HEK293 (cell line): ENCODE measurements at regions not wholly inside any gene's neighbourhood (a gene's known extent, or its start where the extent isn't known, plus 50 kb on each side); places are given as distances from the start of the nearest gene placed in this dataset.

Source experiments
- CTCF ChIA-PET: fragments of 350-600 bp; formaldehyde crosslinking; extraction: SDS; loops from one replicate; lab custom pipeline; 2021; ENCODE audit warnings: antibody characterized with exemption; lab: Yijun Ruan, JAX
- POLR2A ChIA-PET: fragments of 300-600 bp; formaldehyde crosslinking; extraction: SDS; loops from one replicate; lab custom pipeline; 2020; ENCODE audit warnings: antibody characterized with exemption, inconsistent platforms; lab: Yijun Ruan, JAX
- H3K27ac ChIP-seq: fragments of 200-500 bp; sonication (Bioruptor generic); 2 replicates; pipeline ENCODE4 v1.5.1; 2014; ENCODE audit warnings: low read depth, low read length, control low read depth, inconsistent platforms; ENCODE audit errors: extremely low read depth
- H3K36me3 ChIP-seq, 2 experiments: fragments of 200-500 bp in 1 of 2; sonication (Bioruptor generic) in 1 of 2; 1 replicate in 1 of 2; 2 replicates in 1 of 2; pipeline ENCODE4 v1.5.1; 2014 to 2017; ENCODE audit warnings: inconsistent platforms in 2 of 2, low read length in 2 of 2; ENCODE audit not compliant: control insufficient read depth in 2 of 2, insufficient read depth in 1 of 2
- H3K4me1 ChIP-seq: fragments of 200-500 bp; sonication (Bioruptor generic); 2 replicates; pipeline ENCODE4 v1.5.1; 2014; ENCODE audit warnings: mild to moderate bottlenecking, low read length, inconsistent platforms; ENCODE audit not compliant: control insufficient read depth, insufficient read depth
- H3K4me3 ChIP-seq: 2 replicates; pipeline ENCODE4 v1.5.1; 2011; ENCODE audit warnings: low read depth, mild to moderate bottlenecking, control low read depth, low read length, moderate library complexity
- H3K9me3 ChIP-seq: fragments of 200-500 bp; sonication (Bioruptor generic); 2 replicates; pipeline ENCODE4 v1.5.1; 2014; ENCODE audit warnings: low read depth, low read length, inconsistent platforms; ENCODE audit not compliant: control insufficient read depth, insufficient read depth
- EGR2 ChIP-seq: fragments of 450-650 bp; formaldehyde crosslinking; IDR thresholded peaks from 2 replicates; pipeline ENCODE4 v1.5.1; 2016; ENCODE audit warnings: low read depth, missing biosample characterization, missing genetic modification characterization
- IKZF3 ChIP-seq: fragments of 450-650 bp; IDR thresholded peaks from 2 replicates; pipeline ENCODE4 v1.5.0; 2018; ENCODE audit warnings: missing biosample characterization, mild to moderate bottlenecking, missing genetic modification characterization, moderate library complexity
- OSR2 ChIP-seq: fragments of 450-650 bp; formaldehyde crosslinking; IDR thresholded peaks from 2 replicates; pipeline ENCODE4 v1.5.1; 2016; ENCODE audit warnings: missing biosample characterization, missing genetic modification characterization
- PATZ1 ChIP-seq: fragments of 450-650 bp; formaldehyde crosslinking; IDR thresholded peaks from 2 replicates; pipeline ENCODE4 v1.5.1; 2016; ENCODE audit warnings: missing biosample characterization, missing genetic modification characterization
- REST ChIP-seq: fragments of 450-650 bp; formaldehyde crosslinking; IDR thresholded peaks from 2 replicates; pipeline ENCODE4 v1.5.1; 2016; ENCODE audit warnings: missing biosample characterization, missing genetic modification characterization
- SCRT1 ChIP-seq: fragments of 450-650 bp; formaldehyde crosslinking; IDR thresholded peaks from 2 replicates; pipeline ENCODE4 v1.5.1; 2016; ENCODE audit warnings: missing biosample characterization, missing genetic modification characterization, borderline replicate concordance
- SP3 ChIP-seq: fragments of 450-650 bp; formaldehyde crosslinking; IDR thresholded peaks from 2 replicates; pipeline ENCODE4 v1.5.1; 2016; ENCODE audit warnings: missing biosample characterization, missing genetic modification characterization
- WT1 ChIP-seq: fragments of 450-650 bp; formaldehyde crosslinking; IDR thresholded peaks from 2 replicates; pipeline ENCODE4 v1.5.1; 2016; ENCODE audit warnings: missing biosample characterization, missing genetic modification characterization
- YY1 ChIP-seq: fragments of 450-650 bp; formaldehyde crosslinking; IDR thresholded peaks from 2 replicates; pipeline ENCODE4 v1.5.1; 2018; ENCODE audit warnings: missing biosample characterization, missing genetic modification characterization
- ZBTB48 ChIP-seq: fragments of 450-650 bp; formaldehyde crosslinking; IDR thresholded peaks from 2 replicates; pipeline ENCODE4 v1.5.1; 2016; ENCODE audit warnings: missing biosample characterization, missing genetic modification characterization
- ZFP37 ChIP-seq: fragments of 450-650 bp; formaldehyde crosslinking; IDR thresholded peaks from 2 replicates; pipeline ENCODE4 v1.5.1; 2016; ENCODE audit warnings: missing biosample characterization, missing genetic modification characterization
- ZNF112 ChIP-seq: fragments of 450-650 bp; formaldehyde crosslinking; IDR thresholded peaks from 2 replicates; pipeline ENCODE4 v1.5.0; 2017; ENCODE audit warnings: missing biosample characterization, missing genetic modification characterization
- ZNF248 ChIP-seq: fragments of 450-650 bp; formaldehyde crosslinking; IDR thresholded peaks from 2 replicates; pipeline ENCODE4 v1.5.1; 2017; ENCODE audit warnings: missing biosample characterization, missing genetic modification characterization
- ZNF311 ChIP-seq: fragments of 450-650 bp; formaldehyde crosslinking; IDR thresholded peaks from 2 replicates; pipeline ENCODE4 v1.5.1; 2017; ENCODE audit warnings: missing biosample characterization, missing genetic modification characterization, borderline replicate concordance
- ZNF362 ChIP-seq: fragments of 450-650 bp; formaldehyde crosslinking; IDR thresholded peaks from 2 replicates; pipeline ENCODE4 v1.5.1; 2016; ENCODE audit warnings: missing biosample characterization, missing genetic modification characterization
- ZNF366 ChIP-seq: fragments of 450-650 bp; formaldehyde crosslinking; conservative IDR thresholded peaks from 2 replicates; pipeline ENCODE4 v1.5.1; 2016; ENCODE audit warnings: missing biosample characterization, missing genetic modification characterization
- ZNF48 ChIP-seq: fragments of 450-650 bp; formaldehyde crosslinking; IDR thresholded peaks from 2 replicates; pipeline ENCODE4 v1.5.1; 2016; ENCODE audit warnings: missing biosample characterization, missing genetic modification characterization
- ZNF626 ChIP-seq: fragments of 450-650 bp; sonication (Bioruptor Pico); formaldehyde crosslinking; IDR thresholded peaks from 2 replicates; pipeline ENCODE4 v1.5.1; 2018; ENCODE audit warnings: missing biosample characterization, missing genetic modification characterization, inconsistent platforms
- ZNF629 ChIP-seq: fragments of 450-650 bp; formaldehyde crosslinking; IDR thresholded peaks from 2 replicates; pipeline ENCODE4 v1.5.1; 2017; ENCODE audit warnings: missing biosample characterization, missing genetic modification characterization
- ZNF639 ChIP-seq: fragments of 450-650 bp; formaldehyde crosslinking; IDR thresholded peaks from 2 replicates; pipeline ENCODE4 v1.5.1; 2016; ENCODE audit warnings: missing biosample characterization, missing genetic modification characterization
- ZNF658 ChIP-seq: fragments of 450-650 bp; formaldehyde crosslinking; IDR thresholded peaks from 2 replicates; pipeline ENCODE4; 2016; ENCODE audit warnings: missing biosample characterization, missing genetic modification characterization
- ZNF660 ChIP-seq: fragments of 450-650 bp; IDR thresholded peaks from 2 replicates; pipeline ENCODE4 v1.5.1; 2018; ENCODE audit warnings: missing biosample characterization, mild to moderate bottlenecking, missing genetic modification characterization
- ZNF692 ChIP-seq: fragments of 450-650 bp; formaldehyde crosslinking; IDR thresholded peaks from 2 replicates; pipeline ENCODE4 v1.5.1; 2016; ENCODE audit warnings: missing biosample characterization, missing genetic modification characterization
- ZNF785 ChIP-seq: fragments of 450-650 bp; formaldehyde crosslinking; IDR thresholded peaks from 2 replicates; pipeline ENCODE4 v1.5.1; 2016; ENCODE audit warnings: missing biosample characterization, missing genetic modification characterization
- ZSCAN18 ChIP-seq: fragments of 450-650 bp; formaldehyde crosslinking; IDR thresholded peaks from 2 replicates; pipeline ENCODE4 v1.5.1; 2016; ENCODE audit warnings: missing biosample characterization, missing genetic modification characterization

GRCh38 chr4:142959173-142959572 is 113.1 kb upstream of the INPP4B start (continued):
- TF ChIP-seq ZSCAN18 (tag by site-specific recombination) = no peak
- TF ChIP-seq SP3 = peak; percentile 21; the same call in 1 of the 2 replicates
- TF ChIP-seq ZNF629 (tag by site-specific recombination) = peak; percentile 15; the same call in 1 of the 2 replicates
- TF ChIP-seq ZNF366 (tag by site-specific recombination) = peak; percentile 75
- no peak for TF ChIP-seq PATZ1 (tag by site-specific recombination)
- 0 out of 2 replicates have a peak, but pooled peaks have one; percentile 24 for TF ChIP-seq ZNF692 (tag by site-specific recombination)
- peak; percentile 61; the same call in 1 of the 2 replicates for TF ChIP-seq ZFP37 (tag by site-specific recombination)
- 0 out of 2 replicates have a peak, but pooled peaks have one; percentile 32 for TF ChIP-seq ZNF362

GRCh38 chr4:142960126-142960525 is 114.0 kb upstream of the INPP4B start:
- no peak overlapping the region for H3K4me3 ChIP-seq
- H3K36me3 ChIP-seq = no peaks in the 10 kb centered on the region
- no peaks in the 10 kb centered on the region for H3K9me3 ChIP-seq
- no peaks in the 10 kb centered on the region for H3K4me1 ChIP-seq
- H3K27ac ChIP-seq = no peak overlapping the region
- ChIA-PET CTCF (no interaction called here), POLR2A (no interaction called here)
- TF ChIP-seq ZBTB48 (no peak), EGR2 (no peak), ZNF626 (tag by site-specific recombination) (no peak), REST (tag by site-specific recombination) (no peak), SCRT1 (tag by site-specific recombination) (no peak), OSR2 (tag by site-specific recombination) (no peak), ZNF658 (tag by site-specific recombination) (no peak), ZNF660 (tag by site-specific recombination) (no peak), ZNF785 (tag by site-specific recombination) (no peak), ZNF639 (no peak), ZNF311 (tag by site-specific recombination) (no peak), ZNF48 (tag by site-specific recombination) (no peak), ZNF366 (tag by site-specific recombination) (no peak), IKZF3 (tag by site-specific recombination) (no peak), ZNF248 (tag by site-specific recombination) (no peak), ZNF112 (tag by site-specific recombination) (no peak), WT1 (tag by site-specific recombination) (no peak), YY1 (tag by site-specific recombination) (no peak)
